SJCRH30 (cell line): ENCODE measurements at regions not wholly inside any gene's neighbourhood (a gene's known extent, or its start where the extent isn't known, plus 50 kb on each side); places are given as distances from the start of the nearest gene placed in this dataset.
"Not testable (repeated sequence)": the region's sequence is repeated elsewhere in the genome, so short reads cannot be mapped to it uniquely, and the experiment has no call there.

Source experiments
- DNase-seq, 2 experiments: peaks; one replicate each; pipeline ENCODE4 v3.0.0-alpha.2; 2015 to 2020
- H3K27ac ChIP-seq: fragments of 250-450 bp; sonication (Bioruptor Pico); 2 replicates; pipeline ENCODE4 v1.5.1; 2020; ENCODE audit warnings: mild to moderate bottlenecking, moderate library complexity
- H3K27me3 ChIP-seq: fragments of 250-450 bp; sonication (Bioruptor Pico); 2 replicates; pipeline ENCODE4 v1.5.1; 2020; ENCODE audit warnings: mild to moderate bottlenecking, moderate library complexity
- H3K36me3 ChIP-seq: fragments of 250-450 bp; sonication (Bioruptor Pico); 2 replicates; pipeline ENCODE4 v1.5.1; 2020; ENCODE audit warnings: mild to moderate bottlenecking, moderate library complexity
- H3K4me1 ChIP-seq: fragments of 250-450 bp; sonication (Bioruptor Pico); 2 replicates; pipeline ENCODE4 v1.5.1; 2020; ENCODE audit warnings: mild to moderate bottlenecking, moderate library complexity
- H3K4me3 ChIP-seq: fragments of 250-450 bp; sonication (Bioruptor Pico); 2 replicates; pipeline ENCODE4 v1.5.1; 2020; ENCODE audit warnings: mild to moderate bottlenecking, moderate library complexity
- H3K9me3 ChIP-seq: fragments of 250-450 bp; sonication (Bioruptor Pico); replicated peaks from 2 replicates; pipeline ENCODE4 v1.5.1; 2020; ENCODE audit warnings: mild to moderate bottlenecking, moderate library complexity

DNA sequence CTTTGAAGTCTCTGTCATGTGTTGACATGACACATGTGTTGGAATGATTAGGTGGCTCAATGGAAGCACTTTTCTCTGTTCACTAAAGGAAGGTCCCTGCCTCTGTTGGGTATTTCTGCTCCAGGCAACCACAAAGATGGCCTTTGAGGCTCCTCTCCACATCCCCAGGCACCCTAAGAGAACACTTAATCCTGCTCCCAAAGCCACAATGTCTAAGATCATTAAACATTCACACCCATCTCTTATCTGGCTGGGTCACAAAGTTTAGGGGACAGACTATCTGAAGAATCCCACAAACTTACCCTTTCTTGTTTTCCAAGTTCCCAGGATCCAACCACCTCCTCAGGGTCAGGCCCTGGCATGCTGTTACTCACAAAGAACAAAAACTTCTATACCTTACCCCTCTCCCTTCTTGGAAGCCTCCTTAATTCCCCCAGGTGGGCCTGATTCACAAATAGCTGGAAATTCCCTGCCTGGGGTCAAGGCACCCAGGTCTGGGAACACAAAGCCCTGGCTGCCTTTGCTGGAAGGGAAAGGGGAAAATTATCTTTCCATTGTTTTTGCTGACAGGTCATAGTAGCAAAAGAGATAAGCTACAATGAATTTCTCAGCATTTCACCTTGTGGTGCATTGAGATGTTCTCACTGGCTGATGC, 333.7 kb downstream of the PCNX1 start:
- no peaks in the 10 kb centered on the region for H3K27me3 ChIP-seq
- no peak overlapping the region for H3K27ac ChIP-seq
- H3K4me1 ChIP-seq, result no peaks in the 10 kb centered on the region
- no peaks in the 10 kb centered on the region for H3K9me3 ChIP-seq
- H3K36me3 ChIP-seq, result no peaks in the 10 kb centered on the region
- no peak overlapping the region for H3K4me3 ChIP-seq
- no peak for DNase-seq

DNA sequence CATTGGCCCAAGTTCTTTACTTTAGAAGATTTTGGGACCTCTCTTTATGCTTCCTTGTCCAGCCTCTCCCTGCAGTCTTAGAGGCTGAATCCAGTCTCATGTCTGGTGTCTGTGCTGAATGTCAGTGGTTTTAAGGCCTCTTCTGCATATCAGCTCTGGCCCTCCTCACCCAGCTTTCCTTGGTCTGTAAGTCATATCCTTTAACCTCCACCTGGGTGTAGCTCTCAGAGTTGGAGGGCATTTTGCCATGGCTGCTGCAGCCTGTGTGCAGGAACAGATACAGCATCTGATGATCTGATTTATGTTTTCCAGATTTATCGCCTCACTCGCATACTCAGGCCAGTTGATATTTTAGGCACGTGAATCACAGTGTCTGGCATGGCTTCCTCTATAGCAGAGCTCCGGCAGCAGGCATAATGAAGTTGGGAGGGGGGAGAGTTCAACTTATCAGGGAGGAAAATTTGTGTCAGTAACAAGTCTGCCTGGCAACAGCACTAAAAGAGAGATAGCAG, 335.0 kb downstream of the PCNX1 start:
- Histone ChIP-seq H3K27ac (no peak overlapping the region), H3K27me3 (no peaks in the 10 kb centered on the region), H3K4me1 (no peaks in the 10 kb centered on the region), H3K4me3 (no peak overlapping the region), H3K36me3 (no peaks in the 10 kb centered on the region), H3K9me3 (no peaks in the 10 kb centered on the region)
- DNase-seq, result no peak

GRCh38 chr14:71243697-71244096, 336.4 kb downstream of the PCNX1 start:
- H3K9me3 ChIP-seq, result no peaks in the 10 kb centered on the region
- no peak for DNase-seq
- no peaks in the 10 kb centered on the region for H3K4me1 ChIP-seq
- no peak overlapping the region for H3K27ac ChIP-seq
- no peaks in the 10 kb centered on the region for H3K27me3 ChIP-seq
- H3K4me3 ChIP-seq, result no peak overlapping the region
- H3K36me3 ChIP-seq, result no peaks in the 10 kb centered on the region

DNA sequence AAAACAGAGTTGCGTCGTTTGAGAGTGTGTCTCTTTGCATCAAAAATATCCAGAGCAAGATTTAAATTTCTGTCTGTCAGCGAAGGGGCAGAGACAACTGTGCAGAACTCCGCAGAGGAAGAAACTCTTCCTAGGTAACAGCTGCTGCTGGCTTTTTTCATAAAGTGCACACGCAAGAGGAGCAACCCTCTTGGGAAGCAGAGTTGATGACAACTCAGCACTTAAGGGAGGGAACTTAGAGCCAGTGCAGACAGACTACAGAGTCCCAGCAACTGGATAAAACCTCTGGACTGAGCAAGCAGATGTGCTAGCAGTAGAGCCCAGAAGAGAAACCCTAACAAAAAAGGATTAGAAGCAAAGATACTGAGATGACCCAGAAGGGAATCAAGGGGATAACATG, 337.1 kb downstream of the PCNX1 start:
- H3K9me3 ChIP-seq, result no peaks in the 10 kb centered on the region
- H3K27me3 ChIP-seq, result no peaks in the 10 kb centered on the region
- H3K36me3 ChIP-seq, result no peaks in the 10 kb centered on the region
- H3K27ac ChIP-seq, result no peak overlapping the region
- no peaks in the 10 kb centered on the region for H3K4me1 ChIP-seq
- peak in 1 of 2 experiments; percentile 21 for DNase-seq
- no peak overlapping the region for H3K4me3 ChIP-seq

DNA sequence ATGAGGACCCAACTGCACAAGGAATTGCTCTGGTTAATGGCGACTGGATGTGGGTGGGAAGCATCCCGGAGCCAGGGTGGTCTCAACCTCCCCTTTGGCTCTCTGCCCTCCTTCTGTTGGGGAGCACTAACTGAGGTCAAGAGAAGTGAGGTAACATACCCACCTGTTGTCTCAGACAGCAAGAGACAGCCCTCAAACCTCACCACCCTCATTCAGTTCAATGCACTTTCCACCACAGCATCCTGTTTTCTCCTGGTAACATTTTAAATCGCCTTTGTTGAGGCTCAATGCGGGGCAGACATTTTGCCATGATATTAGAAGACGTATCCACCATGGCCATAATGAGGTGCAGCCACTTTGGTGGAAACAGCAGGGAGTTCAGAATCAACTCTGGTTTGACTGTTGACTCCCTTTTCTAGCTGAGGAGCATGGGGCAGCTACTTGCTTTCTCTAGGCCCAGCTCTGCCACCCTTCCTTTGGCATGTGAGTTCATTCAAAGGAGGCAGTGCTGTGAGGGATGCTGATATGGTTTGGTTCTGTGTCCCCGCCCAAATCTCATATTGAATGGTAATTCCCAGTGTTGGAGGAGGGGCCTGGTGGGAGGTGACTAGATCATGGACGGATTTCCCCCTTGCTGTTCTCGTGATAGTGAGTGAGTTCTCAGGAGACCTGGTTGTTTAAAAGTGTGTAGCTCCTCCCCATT, 338.6 kb downstream of the PCNX1 start:
- no peaks in the 10 kb centered on the region for H3K27me3 ChIP-seq
- no peak for DNase-seq
- H3K27ac ChIP-seq, result no peak overlapping the region
- no peak overlapping the region for H3K4me3 ChIP-seq
- no peaks in the 10 kb centered on the region for H3K4me1 ChIP-seq
- H3K9me3 ChIP-seq, result no peaks in the 10 kb centered on the region
- no peaks in the 10 kb centered on the region for H3K36me3 ChIP-seq

GRCh38 chr14:71246539-71246938, 339.3 kb downstream of the PCNX1 start:
- no peak overlapping the region for H3K27ac ChIP-seq
- no peak overlapping the region for H3K4me3 ChIP-seq
- H3K27me3 ChIP-seq, result no peaks in the 10 kb centered on the region
- no peaks in the 10 kb centered on the region for H3K36me3 ChIP-seq
- DNase-seq, result no peak
- H3K4me1 ChIP-seq, result no peaks in the 10 kb centered on the region
- H3K9me3 ChIP-seq, result no peaks in the 10 kb centered on the region

GRCh38 chr14:71247106-71247505, 339.8 kb downstream of the PCNX1 start:
- Histone ChIP-seq H3K4me1 (no peaks in the 10 kb centered on the region), H3K27me3 (no peaks in the 10 kb centered on the region), H3K9me3 (no peaks in the 10 kb centered on the region), H3K4me3 (no peak overlapping the region), H3K27ac (no peak overlapping the region), H3K36me3 (no peaks in the 10 kb centered on the region)
- DNase-seq, result no peak

DNA sequence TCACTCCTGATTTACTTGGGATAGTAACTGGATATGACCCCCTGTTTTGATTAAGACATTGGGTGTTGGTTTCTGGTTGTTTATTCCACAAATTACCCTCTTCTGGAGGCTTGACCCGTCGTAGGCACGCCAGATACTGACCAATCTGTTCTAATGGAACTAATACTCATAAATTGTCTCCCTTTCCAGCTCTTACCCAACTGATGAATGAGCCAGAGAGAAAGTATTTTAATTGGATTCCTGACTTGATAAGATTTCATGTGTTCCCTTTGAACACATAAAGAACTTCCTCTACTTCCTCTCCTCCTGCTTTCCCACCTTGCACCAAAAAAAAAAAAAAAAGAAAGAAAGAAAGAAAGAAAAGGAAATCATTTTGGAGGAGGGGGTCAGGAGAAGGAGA, 340.9 kb downstream of the PCNX1 start:
- no peaks in the 10 kb centered on the region for H3K4me1 ChIP-seq
- DNase-seq, result no peak
- H3K9me3 ChIP-seq, result no peaks in the 10 kb centered on the region
- no peaks in the 10 kb centered on the region for H3K36me3 ChIP-seq
- H3K4me3 ChIP-seq, result no peak overlapping the region
- H3K27ac ChIP-seq, result no peak overlapping the region
- H3K27me3 ChIP-seq, result no peaks in the 10 kb centered on the region

- H3K4me3 ChIP-seq, result no peak overlapping the region
These were observed 343.1 kb downstream of the PCNX1 start for GRCh38 chr14:71250347-71250746.

GRCh38 chr14:71250791-71251190, 343.5 kb downstream of the PCNX1 start:
- no peak overlapping the region for H3K4me3 ChIP-seq

More at GRCh38 chr14:71250347-71250746, 343.1 kb downstream of the PCNX1 start:
- Histone ChIP-seq H3K4me1 (no peaks in the 10 kb centered on the region), H3K36me3 (no peaks in the 10 kb centered on the region), H3K27ac (no peak overlapping the region), H3K9me3 (no peaks in the 10 kb centered on the region), H3K27me3 (no peaks in the 10 kb centered on the region)
- no peak for DNase-seq

GRCh38 chr14:71254091-71254719, 346.9 kb downstream of the PCNX1 start:
- not testable (repeated sequence) for DNase-seq, H3K27me3 ChIP-seq, H3K36me3 ChIP-seq, H3K27ac ChIP-seq, H3K4me3 ChIP-seq, H3K9me3 ChIP-seq, H3K4me1 ChIP-seq

More at GRCh38 chr14:71250791-71251190, 343.5 kb downstream of the PCNX1 start:
- Histone ChIP-seq H3K36me3 (no peaks in the 10 kb centered on the region), H3K27ac (no peak overlapping the region), H3K9me3 (no peaks in the 10 kb centered on the region), H3K4me1 (no peaks in the 10 kb centered on the region), H3K27me3 (no peaks in the 10 kb centered on the region)
- DNase-seq, result no peak

- H3K9me3 ChIP-seq, result no peaks in the 10 kb centered on the region
- no peaks in the 10 kb centered on the region for H3K36me3 ChIP-seq
- H3K27ac ChIP-seq, result no peak overlapping the region
- no peak for DNase-seq
- H3K27me3 ChIP-seq, result 0 out of 2 replicates have a peak, but pooled peaks cover 3% of the 10 kb centered on the region
- no peaks in the 10 kb centered on the region for H3K4me1 ChIP-seq
- H3K4me3 ChIP-seq, result no peak overlapping the region
These were observed 353.9 kb downstream of the PCNX1 start for GRCh38 chr14:71261206-71261605.

DNA sequence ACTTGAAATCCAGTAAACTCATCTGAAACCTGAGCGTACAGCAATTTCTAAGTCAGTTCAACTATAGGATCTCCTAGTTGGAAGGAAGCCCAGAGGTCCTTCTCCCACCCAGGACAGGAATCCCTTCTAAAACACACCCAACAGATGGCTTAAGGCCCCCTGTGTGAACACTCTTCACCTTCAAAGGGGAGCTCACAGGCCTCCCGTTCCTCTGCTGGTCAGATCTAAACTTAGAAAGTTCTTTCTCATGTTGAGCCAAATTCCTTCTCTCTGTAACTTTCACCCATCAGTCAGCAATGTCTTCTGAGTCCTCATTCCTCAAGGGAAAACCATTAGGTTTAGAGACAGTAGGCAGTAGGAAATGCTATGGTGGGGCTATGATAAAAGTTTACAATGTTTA, 355.2 kb downstream of the PCNX1 start:
- Histone ChIP-seq H3K27ac (no peak overlapping the region), H3K27me3 (0 out of 2 replicates have a peak, but pooled peaks cover 6% of the 10 kb centered on the region), H3K36me3 (no peaks in the 10 kb centered on the region), H3K4me3 (no peak overlapping the region), H3K4me1 (no peaks in the 10 kb centered on the region), H3K9me3 (no peaks in the 10 kb centered on the region)
- DNase-seq, result no peak

- Histone ChIP-seq H3K36me3 (no peaks in the 10 kb centered on the region), H3K4me1 (no peaks in the 10 kb centered on the region), H3K27me3 (0 out of 2 replicates have a peak, but pooled peaks cover 6% of the 10 kb centered on the region), H3K9me3 (no peaks in the 10 kb centered on the region), H3K27ac (no peak overlapping the region), H3K4me3 (no peak overlapping the region)
- DNase-seq, result no peak
These were observed 357.0 kb downstream of the PCNX1 start for GRCh38 chr14:71264260-71264659.

- no peaks in the 10 kb centered on the region for H3K4me1 ChIP-seq
- no peak overlapping the region for H3K4me3 ChIP-seq
- no peak overlapping the region for H3K27ac ChIP-seq
- H3K9me3 ChIP-seq, result no peaks in the 10 kb centered on the region
- 0 out of 2 replicates have a peak, but pooled peaks cover 6% of the 10 kb centered on the region for H3K27me3 ChIP-seq
- DNase-seq, result no peak
- H3K36me3 ChIP-seq, result no peaks in the 10 kb centered on the region
These were observed 359.8 kb downstream of the PCNX1 start for GRCh38 chr14:71267007-71267513.
